Panc1 (cell line): ENCODE measurements at regions not wholly inside any gene's neighbourhood (a gene's known extent, or its start where the extent isn't known, plus 50 kb on each side); places are given as distances from the start of the nearest gene placed in this dataset.

Experiments
- ATAC-seq: fragments of 200-7000 bp; cut with Tn5 transposase; 2 replicates; pipeline ENCODE4 v1.9.1; 2020; ENCODE audit warnings: mild to moderate bottlenecking, moderate library complexity
- BruUV-seq: library from RNA; stranded (reverse); fragments of 400-500 nt; replicated peaks from 2 replicates; lab custom pipeline; 2021; lab: Mats Ljungman, UMichigan
- CTCF ChIA-PET: fragments of 300-600 bp; sonication (Branson Sonifier 250); formaldehyde crosslinking; loops from one replicate; lab custom pipeline; 2022; ENCODE audit warnings: antibody characterized with exemption; lab: Charles Lee
- POLR2A ChIA-PET: fragments of 300-600 bp; sonication (Branson Sonifier 250); formaldehyde crosslinking; loops from one replicate; lab custom pipeline; 2022; ENCODE audit warnings: antibody characterized with exemption; lab: Charles Lee
- DNase-seq: peaks from one replicate; pipeline ENCODE4 v3.0.0-alpha.2; 2010; ENCODE audit warnings: low read depth, low spot score
- H3K27ac ChIP-seq: 2 replicates; pipeline ENCODE4 v1.5.1; 2011; ENCODE audit warnings: mild to moderate bottlenecking, low read length, inconsistent platforms
- H3K27me3 ChIP-seq: fragments of 200-500 bp; sonication (Bioruptor generic); 2 replicates; pipeline ENCODE4 v1.6.0; 2014; ENCODE audit warnings: low read length, inconsistent platforms; ENCODE audit not compliant: control insufficient read depth, insufficient read depth
- H3K36me3 ChIP-seq: fragments of 200-500 bp; sonication (Bioruptor generic); 2 replicates; pipeline ENCODE4 v1.5.1; 2014; ENCODE audit warnings: inconsistent platforms, mild to moderate bottlenecking, low read length, moderate library complexity; ENCODE audit not compliant: control insufficient read depth, insufficient read depth
- H3K4me1 ChIP-seq: 2 replicates; pipeline ENCODE4 v1.5.1; 2011; ENCODE audit warnings: inconsistent platforms, mild to moderate bottlenecking, low read length, moderate library complexity; ENCODE audit not compliant: control insufficient read depth, insufficient read depth
- H3K4me3 ChIP-seq, 2 experiments: 2 replicates each; pipeline ENCODE4 v1.5.1; 2011 to 2012; ENCODE audit warnings: low read depth in 2 of 2, low read length in 2 of 2, mild to moderate bottlenecking in 2 of 2, inconsistent platforms in 1 of 2, moderate library complexity in 1 of 2
- H3K9me3 ChIP-seq: fragments of 200-500 bp; sonication (Bioruptor generic); 2 replicates; pipeline ENCODE4 v1.5.1; 2014; ENCODE audit warnings: low read depth, mild to moderate bottlenecking, inconsistent platforms, low read length, moderate library complexity; ENCODE audit not compliant: control insufficient read depth, insufficient read depth
- CTCF ChIP-seq: fragments of 450-650 bp; IDR thresholded peaks from 2 replicates; pipeline ENCODE4 v1.5.1; 2017; ENCODE audit warnings: mild to moderate bottlenecking
- POLR2AphosphoS5 ChIP-seq: IDR thresholded peaks from 2 replicates; pipeline ENCODE4 v1.6.1; 2012; ENCODE audit warnings: mild to moderate bottlenecking, low read depth, low read length, moderate library complexity
- REST ChIP-seq, 2 experiments: IDR thresholded peaks; 2 replicates each; pipeline ENCODE4 v1.6.1; 2011 to 2012; ENCODE audit warnings: low read depth in 2 of 2, control low read depth in 1 of 2, low read length in 1 of 2, mild to moderate bottlenecking in 1 of 2, moderate library complexity in 1 of 2; ENCODE audit not compliant: insufficient read depth in 1 of 2
- SIN3A ChIP-seq: IDR thresholded peaks from 2 replicates; pipeline ENCODE4 v1.6.1; 2012; ENCODE audit warnings: low read depth, mild to moderate bottlenecking, low read length, moderate library complexity, borderline replicate concordance; ENCODE audit not compliant: insufficient read depth
- TCF7L2 ChIP-seq: IDR thresholded peaks from 2 replicates; pipeline ENCODE4 v1.6.1; 2011; ENCODE audit warnings: mild to moderate bottlenecking, low read depth, low read length, inconsistent platforms
- in situ Hi-C: cut with HindIII; loops from 2 replicates; pipeline ENCODE4 v1.10.0; 2016; ENCODE audit warnings: low sequenced_read_pairs, low pct_unique_long_range_greater_than_20kb
- intact Hi-C: fragments of 100-400 bp; cut with micrococcal nuclease; formaldehyde crosslinking; loops from one replicate; pipeline ENCODE4 v1.10.0; 2022; ENCODE audit not compliant: unreplicated experiment

GRCh38 chr3:78337801-78338211 is 1297.9 kb downstream of the ROBO2 start:
- in situ Hi-C loops (no loop called here), intact Hi-C loops (no loop called here)
- no peak for DNase-seq
- no TSS peak for BruUV-seq
- ATAC-seq, result no peak
- TF ChIP-seq REST (IDR thresholded peaks at IDR 0.05; ENCODE audit: insufficient read depth in 1 of 2, low read depth in 2 of 2, low read length in 1 of 2) (no peak), POLR2AphosphoS5 (no peak), TCF7L2 (no peak)
- Histone ChIP-seq H3K4me3 (no peak overlapping the region), H3K4me1 (no peaks in the 10 kb centered on the region), H3K27ac (no peak overlapping the region), H3K27me3 (no peaks in the 10 kb centered on the region), H3K36me3 (no peaks in the 10 kb centered on the region), H3K9me3 (no peaks in the 10 kb centered on the region)
- ChIA-PET CTCF (no interaction called here), POLR2A (no interaction called here)

GRCh38 chr3:78338405-78338804 is 1298.5 kb downstream of the ROBO2 start:
- DNase-seq (no peak), ATAC-seq (no peak)
- Histone ChIP-seq H3K27ac (no peak overlapping the region), H3K4me1 (no peaks in the 10 kb centered on the region), H3K9me3 (no peaks in the 10 kb centered on the region), H3K27me3 (no peaks in the 10 kb centered on the region), H3K4me3 (no peak overlapping the region), H3K36me3 (no peaks in the 10 kb centered on the region)
- CTCF ChIA-PET, result no interaction called here
- intact Hi-C loops (no loop called here), in situ Hi-C loops (no loop called here)
- BruUV-seq, result no TSS peak
- TF ChIP-seq CTCF, result no peak
- no peak for TF ChIP-seq TCF7L2
- TF ChIP-seq SIN3A, result no peak
- no peak for TF ChIP-seq REST (IDR thresholded peaks at IDR 0.05; ENCODE audit: insufficient read depth in 1 of 2, low read depth in 2 of 2, low read length in 1 of 2)
- POLR2A ChIA-PET, result no interaction called here
